HEK293T (cell line): ENCODE measurements at regions not wholly inside any gene's neighbourhood (a gene's known extent, or its start where the extent isn't known, plus 50 kb on each side); places are given as distances from the start of the nearest gene placed in this dataset.

Experiments
- CTCF ChIA-PET: fragments of 350-600 bp; formaldehyde crosslinking; extraction: SDS; loops from one replicate; lab custom pipeline; 2021; ENCODE audit warnings: antibody characterized with exemption, inconsistent platforms; lab: Yijun Ruan, JAX
- POLR2A ChIA-PET: fragments of 350-600 bp; formaldehyde crosslinking; extraction: SDS; loops from one replicate; lab custom pipeline; 2020; ENCODE audit warnings: antibody characterized with exemption, inconsistent platforms; lab: Yijun Ruan, JAX
- DNase-seq: peaks from one replicate; pipeline ENCODE4 v3.0.0; 2012; ENCODE audit warnings: mixed read lengths; ENCODE audit errors: extremely low spot score
- ARNT ChIP-seq: fragments of 450-650 bp; IDR thresholded peaks from 2 replicates; pipeline ENCODE4 v1.6.1; 2017; ENCODE audit warnings: mild to moderate bottlenecking
- BHLHE40 ChIP-seq: fragments of 450-650 bp; IDR thresholded peaks from 2 replicates; pipeline ENCODE4 v1.6.1; 2016; ENCODE audit warnings: mild to moderate bottlenecking, moderate library complexity, borderline replicate concordance
- CTBP1 ChIP-seq: fragments of 450-650 bp; IDR thresholded peaks from 2 replicates; pipeline ENCODE4 v1.6.1; 2016; ENCODE audit warnings: borderline replicate concordance
- ELF4 ChIP-seq: fragments of 450-650 bp; IDR thresholded peaks from 2 replicates; pipeline ENCODE4 v1.6.1; 2017; ENCODE audit warnings: antibody characterized with exemption
- FOXA1 ChIP-seq: fragments of 450-650 bp; IDR thresholded peaks from 2 replicates; pipeline ENCODE4 v1.6.1; 2016; ENCODE audit warnings: mild to moderate bottlenecking
- FOXK2 ChIP-seq: fragments of 450-650 bp; IDR thresholded peaks from 2 replicates; pipeline ENCODE4 v1.6.1; 2016; ENCODE audit warnings: mild to moderate bottlenecking
- FOXM1 ChIP-seq: fragments of 450-650 bp; IDR thresholded peaks from 2 replicates; pipeline ENCODE4 v1.6.1; 2017; ENCODE audit warnings: mild to moderate bottlenecking, borderline replicate concordance
- HDGF ChIP-seq: fragments of 450-650 bp; IDR thresholded peaks from 2 replicates; pipeline ENCODE4 v1.6.1; 2017; ENCODE audit warnings: antibody characterized with exemption, borderline replicate concordance
- L3MBTL2 ChIP-seq: fragments of 450-650 bp; conservative IDR thresholded peaks from 2 replicates; pipeline ENCODE4 v1.6.1; 2016; ENCODE audit warnings: mild to moderate bottlenecking
- LEF1 ChIP-seq: fragments of 450-650 bp; IDR thresholded peaks from 2 replicates; pipeline ENCODE4 v1.6.1; 2017; ENCODE audit warnings: mild to moderate bottlenecking, borderline replicate concordance
- NFRKB ChIP-seq: fragments of 450-650 bp; IDR thresholded peaks from 2 replicates; pipeline ENCODE4 v1.6.1; 2016; ENCODE audit warnings: mild to moderate bottlenecking, moderate library complexity
- PKNOX1 ChIP-seq: fragments of 450-650 bp; IDR thresholded peaks from 2 replicates; pipeline ENCODE4 v1.6.1; 2016
- SP1 ChIP-seq: fragments of 450-650 bp; IDR thresholded peaks from 2 replicates; pipeline ENCODE4 v1.6.1; 2017
- SUZ12 ChIP-seq: fragments of 450-650 bp; IDR thresholded peaks from 2 replicates; pipeline ENCODE4 v1.6.1; 2016; ENCODE audit warnings: mild to moderate bottlenecking
- TARDBP ChIP-seq: fragments of 450-650 bp; IDR thresholded peaks from 2 replicates; pipeline ENCODE4 v1.6.1; 2016
- ZNF384 ChIP-seq: fragments of 450-650 bp; IDR thresholded peaks from 2 replicates; pipeline ENCODE4 v1.6.1; 2016

GRCh38 chr5:159385536-159385935, 55.2 kb upstream of the IL12B start:
- DNase-seq, result no peak
- ChIA-PET POLR2A (no interaction called here), CTCF (no interaction called here)
- TF ChIP-seq HDGF (no peak), FOXM1 (no peak), L3MBTL2 (no peak), ARNT (no peak), FOXK2 (no peak), SUZ12 (no peak), ZNF384 (no peak), BHLHE40 (no peak), SP1 (no peak), CTBP1 (no peak), PKNOX1 (no peak), NFRKB (no peak), ELF4 (no peak)

- TF ChIP-seq SP1 (no peak), FOXM1 (no peak), BHLHE40 (no peak), PKNOX1 (no peak), NFRKB (no peak), FOXK2 (no peak), LEF1 (no peak), FOXA1 (no peak), ELF4 (no peak), SUZ12 (no peak), L3MBTL2 (no peak), CTBP1 (no peak), ZNF384 (no peak), HDGF (no peak), TARDBP (no peak), ARNT (no peak)
- ChIA-PET POLR2A (no interaction called here), CTCF (no interaction called here)
- no peak for DNase-seq
Measured at GRCh38 chr5:159386028-159386711, 55.9 kb upstream of the IL12B start.

- TF ChIP-seq BHLHE40, result no peak
- no peak for TF ChIP-seq ELF4
- no peak for TF ChIP-seq ARNT
- TF ChIP-seq FOXM1, result no peak
- no peak for TF ChIP-seq NFRKB
- TF ChIP-seq TARDBP, result no peak
- TF ChIP-seq SUZ12, result no peak
- no peak for TF ChIP-seq HDGF
- no peak for TF ChIP-seq PKNOX1
- no peak for TF ChIP-seq L3MBTL2
- no peak for TF ChIP-seq CTBP1
- no peak for TF ChIP-seq SP1
- TF ChIP-seq FOXA1, result no peak
- TF ChIP-seq FOXK2, result no peak
- TF ChIP-seq ZNF384, result no peak
- no peak for TF ChIP-seq LEF1
- POLR2A ChIA-PET, result no interaction called here
- CTCF ChIA-PET, result no interaction called here
- no peak for DNase-seq
Measured at GRCh38 chr5:159392871-159393270, 62.6 kb upstream of the IL12B start.

GRCh38 chr5:159393854-159394274, 63.6 kb upstream of the IL12B start:
- DNase-seq, result no peak
- TF ChIP-seq ARNT, result no peak
- no peak for TF ChIP-seq TARDBP
- TF ChIP-seq ELF4, result no peak
- no peak for TF ChIP-seq NFRKB
- no peak for TF ChIP-seq FOXM1
- no peak for TF ChIP-seq PKNOX1
- no peak for TF ChIP-seq FOXA1
- TF ChIP-seq LEF1, result no peak
- TF ChIP-seq BHLHE40, result no peak
- no peak for TF ChIP-seq CTBP1
- TF ChIP-seq ZNF384, result no peak
- TF ChIP-seq HDGF, result no peak
- TF ChIP-seq SUZ12, result no peak
- TF ChIP-seq SP1, result no peak
- no peak for TF ChIP-seq L3MBTL2
- ChIA-PET POLR2A (no interaction called here), CTCF (no interaction called here)

- CTCF ChIA-PET, result no interaction called here
- TF ChIP-seq LEF1 (no peak), SP1 (no peak), NFRKB (no peak), ZNF384 (no peak), TARDBP (no peak), FOXA1 (no peak), FOXK2 (no peak), SUZ12 (no peak)
- POLR2A ChIA-PET, result no interaction called here
- DNase-seq, result no peak
Measured at GRCh38 chr5:159395202-159395601, 64.9 kb upstream of the IL12B start.
